ENCODE measurements at regions not wholly inside any gene's neighbourhood (a gene's known extent, or its start where the extent isn't known, plus 50 kb on each side); places are given as distances from the start of the nearest gene placed in this dataset.

GRCh38 chr13:32905864-32906180, 110.4 kb upstream of the KL start:
- TF ChIP-seq EZH2 (IDR thresholded peaks at IDR 0.05) (no peak), POLR2AphosphoS5 (IDR thresholded peaks at IDR 0.05; ENCODE audit: borderline replicate concordance, low read depth, low read length) (no peak), FOXP2 (optimal IDR thresholded peaks at IDR 0.05; ENCODE audit: control extremely low read depth, extremely low read length, insufficient read depth) (no peak)
- Histone ChIP-seq H3K9ac (ENCODE audit: insufficient read length) (no peak overlapping the region), H3K4me3 (no peak overlapping the region), H3K27ac (no peak overlapping the region), H3K9me3 (ENCODE audit: low read depth, low read length) (no peaks in the 10 kb centered on the region), H3K36me3 (ENCODE audit: insufficient read depth, low read length) (no peaks in the 10 kb centered on the region)
- no peak for DNase-seq (ENCODE audit: low read depth, low spot score)

- Histone ChIP-seq H3K9ac (ENCODE audit: insufficient read length) (no peak overlapping the region), H3K27ac (no peak overlapping the region), H3K36me3 (ENCODE audit: insufficient read depth, low read length) (no peaks in the 10 kb centered on the region), H3K9me3 (ENCODE audit: low read depth, low read length) (no peaks in the 10 kb centered on the region), H3K4me3 (no peak overlapping the region)
- DNase-seq (ENCODE audit: low read depth, low spot score), result no peak
- TF ChIP-seq EZH2 (IDR thresholded peaks at IDR 0.05) (no peak), FOXP2 (optimal IDR thresholded peaks at IDR 0.05; ENCODE audit: control extremely low read depth, extremely low read length, insufficient read depth) (no peak), POLR2AphosphoS5 (IDR thresholded peaks at IDR 0.05; ENCODE audit: borderline replicate concordance, low read depth, low read length) (no peak)
These were observed 109.0 kb upstream of the KL start for GRCh38 chr13:32907211-32907610.

- DNase-seq (ENCODE audit: low read depth, low spot score), result no peak
- TF ChIP-seq POLR2AphosphoS5 (IDR thresholded peaks at IDR 0.05; ENCODE audit: borderline replicate concordance, low read depth, low read length) (no peak), FOXP2 (optimal IDR thresholded peaks at IDR 0.05; ENCODE audit: control extremely low read depth, extremely low read length, insufficient read depth) (no peak), EZH2 (IDR thresholded peaks at IDR 0.05) (no peak)
These were observed 105.7 kb upstream of the KL start for GRCh38 chr13:32910530-32910929.

GRCh38 chr13:32911506-32911905, 104.7 kb upstream of the KL start:
- no peak for TF ChIP-seq EZH2 (IDR thresholded peaks at IDR 0.05)

More at GRCh38 chr13:32910530-32910929, 105.7 kb upstream of the KL start:
- no peak overlapping the region for H3K9ac ChIP-seq (ENCODE audit: insufficient read length)
- no peak overlapping the region for H3K4me3 ChIP-seq
- no peaks in the 10 kb centered on the region for H3K36me3 ChIP-seq (ENCODE audit: insufficient read depth, low read length)
- H3K27ac ChIP-seq, result no peak overlapping the region
- no peaks in the 10 kb centered on the region for H3K9me3 ChIP-seq (ENCODE audit: low read depth, low read length)

GRCh38 chr13:32914686-32915085, 101.5 kb upstream of the KL start:
- H3K27ac ChIP-seq, result no peak overlapping the region
- no peak overlapping the region for H3K9ac ChIP-seq (ENCODE audit: insufficient read length)
- TF ChIP-seq FOXP2 (optimal IDR thresholded peaks at IDR 0.05; ENCODE audit: control extremely low read depth, extremely low read length, insufficient read depth), result no peak
- TF ChIP-seq POLR2AphosphoS5 (IDR thresholded peaks at IDR 0.05; ENCODE audit: borderline replicate concordance, low read depth, low read length), result no peak
- TF ChIP-seq EZH2 (IDR thresholded peaks at IDR 0.05), result no peak
- DNase-seq (ENCODE audit: low read depth, low spot score), result no peak
- no peaks in the 10 kb centered on the region for H3K9me3 ChIP-seq (ENCODE audit: low read depth, low read length)
- H3K36me3 ChIP-seq (ENCODE audit: insufficient read depth, low read length), result no peaks in the 10 kb centered on the region
- no peak overlapping the region for H3K4me3 ChIP-seq

More at GRCh38 chr13:32911506-32911905, 104.7 kb upstream of the KL start:
- Histone ChIP-seq H3K9ac (ENCODE audit: insufficient read length) (no peak overlapping the region), H3K4me3 (no peak overlapping the region), H3K9me3 (ENCODE audit: low read depth, low read length) (no peaks in the 10 kb centered on the region), H3K27ac (no peak overlapping the region), H3K36me3 (ENCODE audit: insufficient read depth, low read length) (no peaks in the 10 kb centered on the region)
- DNase-seq (ENCODE audit: low read depth, low spot score), result no peak

GRCh38 chr13:32917504-32917903, 98.7 kb upstream of the KL start:
- Histone ChIP-seq H3K36me3 (ENCODE audit: insufficient read depth, low read length) (no peaks in the 10 kb centered on the region), H3K27ac (no peak overlapping the region), H3K4me3 (no peak overlapping the region), H3K9me3 (ENCODE audit: low read depth, low read length) (no peaks in the 10 kb centered on the region), H3K9ac (ENCODE audit: insufficient read length) (no peak overlapping the region)
- DNase-seq (ENCODE audit: low read depth, low spot score), result no peak
- TF ChIP-seq FOXP2 (optimal IDR thresholded peaks at IDR 0.05; ENCODE audit: control extremely low read depth, extremely low read length, insufficient read depth) (no peak), EZH2 (IDR thresholded peaks at IDR 0.05) (no peak), POLR2AphosphoS5 (IDR thresholded peaks at IDR 0.05; ENCODE audit: borderline replicate concordance, low read depth, low read length) (no peak)

- no peak overlapping the region for H3K4me3 ChIP-seq
- no peak overlapping the region for H3K9ac ChIP-seq (ENCODE audit: insufficient read length)
- no peak for DNase-seq (ENCODE audit: low read depth, low spot score)
- H3K9me3 ChIP-seq (ENCODE audit: low read depth, low read length), result no peaks in the 10 kb centered on the region
- no peak for TF ChIP-seq EZH2 (IDR thresholded peaks at IDR 0.05)
- TF ChIP-seq POLR2AphosphoS5 (IDR thresholded peaks at IDR 0.05; ENCODE audit: borderline replicate concordance, low read depth, low read length), result no peak
- TF ChIP-seq FOXP2 (optimal IDR thresholded peaks at IDR 0.05; ENCODE audit: control extremely low read depth, extremely low read length, insufficient read depth), result no peak
- H3K27ac ChIP-seq, result no peak overlapping the region
- no peaks in the 10 kb centered on the region for H3K36me3 ChIP-seq (ENCODE audit: insufficient read depth, low read length)
These were observed 92.5 kb upstream of the KL start for GRCh38 chr13:32923725-32924124.

GRCh38 chr13:32924886-32925285, 91.3 kb upstream of the KL start:
- Histone ChIP-seq H3K9ac (ENCODE audit: insufficient read length) (no peak overlapping the region), H3K9me3 (ENCODE audit: low read depth, low read length) (no peaks in the 10 kb centered on the region; the same call in 1 of the 2 replicates), H3K4me3 (no peak overlapping the region), H3K27ac (no peak overlapping the region), H3K36me3 (ENCODE audit: insufficient read depth, low read length) (no peaks in the 10 kb centered on the region)
- TF ChIP-seq EZH2 (IDR thresholded peaks at IDR 0.05), result no peak
- TF ChIP-seq FOXP2 (optimal IDR thresholded peaks at IDR 0.05; ENCODE audit: control extremely low read depth, extremely low read length, insufficient read depth), result no peak
- TF ChIP-seq POLR2AphosphoS5 (IDR thresholded peaks at IDR 0.05; ENCODE audit: borderline replicate concordance, low read depth, low read length), result no peak
- no peak for DNase-seq (ENCODE audit: low read depth, low spot score)

GRCh38 chr13:32925506-32925905, 90.7 kb upstream of the KL start:
- DNase-seq (ENCODE audit: low read depth, low spot score), result no peak
- H3K9me3 ChIP-seq (ENCODE audit: low read depth, low read length), result no peaks in the 10 kb centered on the region; the same call in 1 of the 2 replicates
- TF ChIP-seq EZH2 (IDR thresholded peaks at IDR 0.05), result no peak
- no peak for TF ChIP-seq FOXP2 (optimal IDR thresholded peaks at IDR 0.05; ENCODE audit: control extremely low read depth, extremely low read length, insufficient read depth)
- no peak for TF ChIP-seq POLR2AphosphoS5 (IDR thresholded peaks at IDR 0.05; ENCODE audit: borderline replicate concordance, low read depth, low read length)

More at GRCh38 chr13:32925506-32925905, 90.7 kb upstream of the KL start:
- H3K4me3 ChIP-seq, result no peak overlapping the region
- no peak overlapping the region for H3K27ac ChIP-seq
- no peak overlapping the region for H3K9ac ChIP-seq (ENCODE audit: insufficient read length)
- no peaks in the 10 kb centered on the region for H3K36me3 ChIP-seq (ENCODE audit: insufficient read depth, low read length)
